Activated CD4-positive, alpha-beta T cell treated with anti-CD3 and anti-CD28 coated beads, Interleukin-2, amount 10 ng/mL, durations not matched to agents 24 days and 14 days (primary cell): ENCODE measurements at regions not wholly inside any gene's neighbourhood (a gene's known extent, or its start where the extent isn't known, plus 50 kb on each side); places are given as distances from the start of the nearest gene placed in this dataset.

Experiments
- DNase-seq: peaks from one replicate; pipeline ENCODE4 v3.0.0; 2022
- H3K27ac Mint-ChIP-seq: one replicate; pipeline ENCODE4 v1.8.0; 2022; ENCODE audit warnings: mild to moderate bottlenecking, mixed read lengths
- H3K27me3 Mint-ChIP-seq: one replicate; pipeline ENCODE4 v1.8.0; 2022; ENCODE audit warnings: mixed read lengths
- H3K36me3 Mint-ChIP-seq: one replicate; pipeline ENCODE4 v1.8.0; 2022; ENCODE audit warnings: low read depth, mild to moderate bottlenecking, mixed read lengths
- H3K4me1 Mint-ChIP-seq: one replicate; pipeline ENCODE4 v1.8.0; 2021; ENCODE audit warnings: mixed read lengths
- H3K4me3 Mint-ChIP-seq: one replicate; pipeline ENCODE4 v1.8.0; 2022; ENCODE audit warnings: mild to moderate bottlenecking, moderate library complexity, mixed read lengths
- H3K9me3 Mint-ChIP-seq: one replicate; pipeline ENCODE4 v1.8.0; 2021; ENCODE audit warnings: mixed read lengths
- intact Hi-C: fragments of 100-400 bp; cut with micrococcal nuclease; formaldehyde crosslinking; loops from one replicate; pipeline ENCODE4 v1.15.1; 2023

DNA sequence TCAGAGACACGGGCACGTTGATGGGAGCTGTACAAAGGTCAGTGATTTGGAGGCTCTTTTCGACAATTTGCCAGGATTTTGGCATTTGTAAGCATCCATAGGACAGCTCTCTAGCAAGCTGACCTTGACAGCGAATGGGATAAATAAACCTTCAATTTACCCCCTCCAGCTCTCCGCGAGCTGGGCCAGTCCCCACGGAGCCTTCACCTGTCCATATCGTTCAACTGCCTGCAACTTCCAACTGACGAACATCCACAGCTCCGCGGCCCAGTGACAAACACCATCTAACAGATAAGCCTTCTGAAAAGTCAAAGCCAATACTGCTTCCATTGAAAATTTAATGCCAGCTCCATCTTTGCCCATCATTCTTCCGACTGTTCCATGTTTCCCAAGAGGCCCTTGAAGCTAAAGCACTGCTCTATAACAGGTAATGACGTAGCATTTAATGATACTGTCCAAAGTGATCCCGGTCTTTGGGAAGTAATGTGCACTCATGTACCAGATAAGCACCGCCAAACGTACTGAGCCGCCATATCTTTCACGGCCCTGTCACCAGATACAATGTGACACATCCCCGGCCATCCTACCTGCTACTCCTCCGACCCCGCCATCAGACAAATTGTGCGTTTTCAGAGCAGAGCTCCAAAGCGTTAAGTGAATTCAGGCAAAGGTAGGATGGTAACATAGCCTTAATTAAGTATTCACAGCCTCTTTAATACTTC lies 365.3 kb upstream of the ZNF507 start:
- Mint-ChIP-seq H3K27me3 (no peaks in the 10 kb centered on the region), H3K36me3 (no peaks in the 10 kb centered on the region), H3K4me3 (no peak overlapping the region), H3K9me3 (no peaks in the 10 kb centered on the region), H3K4me1 (no peaks in the 10 kb centered on the region), H3K27ac (no peak overlapping the region)
- no peak for DNase-seq
- intact Hi-C loops = no loop called here

DNA sequence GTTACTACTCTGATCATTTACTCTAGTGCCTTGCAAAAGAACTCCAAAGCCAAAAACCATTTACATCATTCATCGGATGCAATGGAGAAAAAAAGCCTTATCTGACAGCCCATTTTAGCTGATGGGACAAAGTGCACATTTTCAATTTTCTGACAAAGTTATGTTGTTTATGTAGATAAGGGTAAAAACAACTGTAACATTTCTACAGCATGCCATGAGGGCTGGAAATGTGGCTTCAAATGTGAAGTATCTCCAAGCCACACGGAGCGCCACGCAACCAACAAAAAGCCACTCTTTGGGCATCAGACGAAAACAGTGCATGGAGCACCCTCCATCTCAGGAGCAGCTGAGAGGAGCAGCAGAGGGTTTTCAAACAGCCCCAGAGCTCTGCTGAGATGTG lies 364.6 kb upstream of the ZNF507 start:
- Mint-ChIP-seq H3K9me3 (no peaks in the 10 kb centered on the region), H3K36me3 (no peaks in the 10 kb centered on the region)

DNA sequence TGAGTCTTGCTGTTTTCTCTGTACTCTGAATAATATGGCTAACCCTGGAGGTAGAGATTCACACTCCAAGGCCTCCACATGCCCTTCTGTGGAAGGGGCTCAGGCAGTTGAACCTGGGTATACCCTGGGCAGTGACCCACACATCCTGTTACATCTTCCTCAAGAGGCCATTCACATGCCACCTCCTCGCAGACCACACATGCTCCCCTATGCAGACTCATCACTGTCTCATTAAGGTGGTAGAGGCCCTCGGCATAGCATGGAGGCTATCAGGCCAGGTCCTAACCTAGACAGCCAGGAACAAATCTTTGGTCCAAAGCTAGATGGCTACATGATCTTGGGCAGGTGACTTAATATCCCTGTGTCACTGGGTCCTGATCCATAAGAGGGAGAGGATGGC lies 363.9 kb upstream of the ZNF507 start:
- intact Hi-C loops = no loop called here
- no peaks in the 10 kb centered on the region for H3K9me3 Mint-ChIP-seq
- no peaks in the 10 kb centered on the region for H3K36me3 Mint-ChIP-seq
- no peak overlapping the region for H3K4me3 Mint-ChIP-seq
- H3K27ac Mint-ChIP-seq = no peak overlapping the region
- H3K4me1 Mint-ChIP-seq = no peaks in the 10 kb centered on the region
- H3K27me3 Mint-ChIP-seq = no peaks in the 10 kb centered on the region
- no peak for DNase-seq

More for the DNA sequence above, 364.6 kb upstream of the ZNF507 start:
- Mint-ChIP-seq H3K27ac (no peak overlapping the region), H3K27me3 (no peaks in the 10 kb centered on the region), H3K4me1 (no peaks in the 10 kb centered on the region), H3K4me3 (no peak overlapping the region)
- no peak for DNase-seq
- intact Hi-C loops = no loop called here

DNA sequence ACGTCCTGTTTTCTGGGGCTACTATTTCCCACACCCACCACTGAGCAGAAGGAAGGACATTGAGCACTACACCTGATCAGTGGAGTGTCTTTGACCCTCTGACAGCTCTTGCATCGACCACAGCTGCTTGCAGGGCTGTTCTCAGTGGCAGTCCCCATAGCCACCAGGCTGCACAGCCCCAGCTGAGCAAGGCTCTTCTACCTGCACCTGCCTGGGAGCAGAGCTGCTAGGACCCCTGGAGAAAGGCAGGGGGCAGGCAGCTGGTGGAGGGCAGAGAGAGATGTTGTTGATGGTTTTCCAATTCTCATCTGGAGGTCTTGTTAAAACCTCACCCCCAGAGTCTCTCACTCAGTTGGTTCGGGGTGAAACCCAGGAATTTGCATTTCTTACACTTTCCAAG lies 361.8 kb upstream of the ZNF507 start:
- DNase-seq = no peak
- no peak overlapping the region for H3K4me3 Mint-ChIP-seq
- H3K27me3 Mint-ChIP-seq = no peaks in the 10 kb centered on the region
- no peaks in the 10 kb centered on the region for H3K36me3 Mint-ChIP-seq
- H3K4me1 Mint-ChIP-seq = no peaks in the 10 kb centered on the region
- intact Hi-C loops = no loop called here
- no peak overlapping the region for H3K27ac Mint-ChIP-seq
- H3K9me3 Mint-ChIP-seq = no peaks in the 10 kb centered on the region

DNA sequence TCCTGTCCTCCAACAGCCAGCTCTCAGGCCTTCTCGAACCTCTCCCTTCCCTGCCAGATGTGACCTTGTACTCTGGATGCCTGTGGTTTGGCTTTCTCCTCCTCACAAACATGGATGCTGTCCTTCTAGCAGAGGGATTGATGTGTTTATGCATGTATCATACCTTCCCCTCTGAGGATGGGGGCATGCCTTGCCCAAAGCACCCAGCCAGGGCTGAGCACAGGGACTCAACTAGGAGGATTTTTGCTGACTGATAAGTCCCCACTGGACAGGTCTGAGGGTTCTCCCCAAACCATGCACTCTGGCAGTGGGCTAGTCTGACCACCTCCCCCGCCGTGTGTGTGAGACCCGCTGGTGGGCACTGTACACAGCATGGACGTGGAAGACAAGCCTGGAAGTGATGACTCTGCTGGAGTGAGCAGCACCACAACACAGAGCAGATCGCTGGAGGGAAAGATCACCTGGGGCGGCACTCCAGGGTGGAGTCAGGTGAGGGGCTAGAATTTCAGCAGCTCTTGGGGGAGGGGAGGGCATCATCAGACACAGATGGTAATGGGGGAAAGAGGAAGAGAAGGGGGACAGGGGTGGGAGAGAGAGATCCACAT lies 360.3 kb upstream of the ZNF507 start:
- Mint-ChIP-seq H3K36me3 (no peaks in the 10 kb centered on the region), H3K4me1 (no peaks in the 10 kb centered on the region), H3K27ac (no peak overlapping the region), H3K9me3 (no peaks in the 10 kb centered on the region), H3K27me3 (no peaks in the 10 kb centered on the region), H3K4me3 (no peak overlapping the region)
- intact Hi-C loops = no loop called here
- no peak for DNase-seq

DNA sequence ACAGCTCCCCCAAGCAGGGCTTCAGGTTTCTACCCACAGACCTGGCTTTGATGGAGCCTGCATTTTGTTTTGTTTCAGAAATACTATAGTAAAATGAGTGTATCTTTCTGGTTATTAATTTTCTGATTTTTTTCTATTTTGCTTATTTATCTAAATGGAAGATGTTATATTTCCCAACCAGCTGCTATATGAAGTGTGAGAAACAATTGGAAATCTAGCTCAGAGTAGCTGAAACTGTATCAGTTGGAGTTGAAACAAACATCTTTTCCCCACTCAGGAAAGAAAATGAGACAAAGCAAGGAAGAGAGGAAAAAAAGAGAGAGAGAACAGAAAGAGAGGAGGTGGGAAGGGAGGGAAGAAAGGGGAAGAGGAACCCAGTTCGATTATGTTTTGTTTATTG lies 358.5 kb upstream of the ZNF507 start:
- Mint-ChIP-seq H3K36me3 (no peaks in the 10 kb centered on the region), H3K4me1 (no peaks in the 10 kb centered on the region), H3K27ac (no peak overlapping the region), H3K9me3 (no peaks in the 10 kb centered on the region), H3K27me3 (no peaks in the 10 kb centered on the region), H3K4me3 (no peak overlapping the region)
- no peak for DNase-seq
- intact Hi-C loops = no loop called here

DNA sequence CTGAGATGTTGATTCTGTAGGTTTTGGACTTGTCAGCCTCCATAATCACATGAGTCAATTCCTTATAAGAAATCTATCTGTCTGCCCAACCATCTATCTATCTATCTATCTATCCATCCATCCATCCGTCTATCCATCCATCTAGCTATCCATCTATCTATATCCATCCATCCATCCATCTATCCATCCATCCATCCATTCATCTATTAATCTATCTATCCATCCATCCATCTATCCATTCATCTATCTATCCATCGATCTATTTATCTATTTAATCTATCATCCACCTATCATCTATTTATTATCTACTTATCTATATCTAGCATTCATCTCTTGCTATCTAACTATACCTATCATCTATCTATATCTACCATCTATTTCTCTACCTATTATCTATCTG lies 357.2 kb upstream of the ZNF507 start:
- Mint-ChIP-seq H3K36me3 (no peaks in the 10 kb centered on the region), H3K27me3 (no peaks in the 10 kb centered on the region), H3K9me3 (no peaks in the 10 kb centered on the region), H3K4me1 (no peaks in the 10 kb centered on the region), H3K4me3 (no peak overlapping the region), H3K27ac (no peak overlapping the region)
- no peak for DNase-seq
- intact Hi-C loops = no loop called here

DNA sequence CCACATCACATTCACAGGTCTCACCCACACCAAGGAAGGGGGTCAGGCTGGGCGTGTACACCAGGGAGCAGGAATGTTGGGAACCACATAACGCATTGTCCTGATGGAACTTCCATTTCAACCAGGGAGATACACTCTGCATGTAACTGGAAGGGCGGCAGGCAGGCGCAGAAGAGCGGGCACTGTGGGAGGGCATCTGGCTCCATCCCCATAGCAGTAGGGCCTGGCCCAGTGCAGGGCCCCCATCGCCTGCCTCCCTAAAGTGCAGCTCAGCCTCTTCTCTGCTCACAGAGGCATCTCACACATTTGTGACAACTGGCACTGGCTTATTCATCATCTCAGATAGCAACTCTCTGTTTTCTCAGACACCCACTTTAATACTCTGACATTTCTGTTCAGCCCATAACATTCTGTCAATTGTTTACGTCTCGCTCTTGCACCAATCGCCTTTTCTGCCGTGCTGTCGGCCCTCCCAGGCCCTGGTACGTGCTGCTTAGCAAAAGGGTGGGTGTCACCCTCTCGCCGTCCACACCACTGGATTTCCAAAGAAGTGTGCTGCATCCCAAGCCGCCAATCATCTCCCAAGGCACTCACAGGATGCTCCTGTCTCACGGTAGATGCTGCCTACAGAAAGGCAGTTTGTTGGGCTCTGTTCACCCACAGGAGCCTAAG lies 353.3 kb upstream of the ZNF507 start:
- no peak overlapping the region for H3K4me3 Mint-ChIP-seq
- no peaks in the 10 kb centered on the region for H3K9me3 Mint-ChIP-seq
- intact Hi-C loops = no loop called here
- no peaks in the 10 kb centered on the region for H3K27me3 Mint-ChIP-seq
- no peaks in the 10 kb centered on the region for H3K36me3 Mint-ChIP-seq
- H3K4me1 Mint-ChIP-seq = no peaks in the 10 kb centered on the region
- H3K27ac Mint-ChIP-seq = no peak overlapping the region
- DNase-seq = no peak

DNA sequence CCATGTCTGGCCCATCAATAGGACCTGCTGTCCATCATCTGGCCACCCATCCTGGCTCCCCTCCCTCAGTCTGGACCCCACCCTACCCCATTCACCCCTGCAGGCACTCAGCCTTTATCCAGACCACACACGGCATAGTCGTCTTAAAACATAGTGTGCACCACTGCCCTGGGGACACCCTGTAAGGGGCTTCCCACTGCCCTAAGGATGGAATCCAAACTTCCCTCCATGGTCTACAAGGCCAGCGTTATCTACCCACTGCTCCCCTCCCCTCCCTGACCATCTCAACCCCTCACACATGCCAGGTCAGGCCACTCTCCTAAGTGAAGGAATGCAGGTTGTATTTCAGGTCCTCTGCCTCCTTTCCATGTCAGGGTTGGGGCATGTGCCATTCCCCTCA lies 352.7 kb upstream of the ZNF507 start:
- no peak for DNase-seq
- intact Hi-C loops = no loop called here
- H3K27me3 Mint-ChIP-seq = no peaks in the 10 kb centered on the region

DNA sequence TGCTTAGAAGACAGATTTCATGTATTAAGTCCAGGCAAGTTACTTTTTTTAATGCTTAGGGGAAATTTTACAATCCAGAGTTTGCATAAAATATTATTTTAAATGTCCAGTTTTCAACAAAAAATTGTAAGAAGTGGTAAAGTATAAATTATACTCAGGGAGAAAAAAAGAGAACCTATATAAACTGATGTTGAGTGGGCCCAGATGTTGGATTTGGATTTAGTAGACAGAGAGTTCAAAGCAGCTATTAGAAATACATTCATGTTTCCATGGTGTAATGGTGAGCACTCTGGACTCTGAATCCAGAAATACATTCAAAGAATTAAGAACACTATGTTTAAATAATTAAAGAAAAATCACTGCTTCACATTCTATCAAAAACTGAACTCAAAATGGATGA lies 349.9 kb upstream of the ZNF507 start:
- Mint-ChIP-seq H3K4me3 (no peak overlapping the region), H3K9me3 (no peaks in the 10 kb centered on the region), H3K27ac (no peak overlapping the region), H3K4me1 (no peaks in the 10 kb centered on the region), H3K27me3 (no peaks in the 10 kb centered on the region), H3K36me3 (no peaks in the 10 kb centered on the region)
- intact Hi-C loops = no loop called here
- DNase-seq = no peak

More for the DNA sequence above, 352.7 kb upstream of the ZNF507 start:
- H3K4me3 Mint-ChIP-seq = no peak overlapping the region
- no peaks in the 10 kb centered on the region for H3K9me3 Mint-ChIP-seq
- H3K27ac Mint-ChIP-seq = no peak overlapping the region
- no peaks in the 10 kb centered on the region for H3K36me3 Mint-ChIP-seq
- H3K4me1 Mint-ChIP-seq = no peaks in the 10 kb centered on the region

DNA sequence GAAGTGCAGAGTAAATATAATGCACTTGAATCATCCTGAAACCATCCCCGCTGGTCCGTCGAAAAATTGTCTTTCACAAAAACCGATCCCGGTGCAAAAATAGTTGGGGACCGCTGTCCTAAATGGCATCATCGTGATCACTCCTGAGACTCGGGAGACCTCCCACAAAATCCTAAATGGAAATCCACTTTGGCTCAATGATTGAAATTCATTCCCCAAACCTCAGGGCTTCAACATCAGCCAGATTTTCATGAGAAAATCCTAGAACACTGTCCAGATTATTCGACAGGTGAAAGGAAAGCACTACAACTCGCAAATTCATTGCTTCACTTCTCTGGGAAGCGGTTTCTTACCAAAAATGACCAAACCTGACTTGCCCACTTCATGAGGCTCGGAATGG lies 335.3 kb upstream of the ZNF507 start:
- H3K4me1 Mint-ChIP-seq = no peaks in the 10 kb centered on the region
- no peaks in the 10 kb centered on the region for H3K9me3 Mint-ChIP-seq
- intact Hi-C loops = no loop called here
- no peak overlapping the region for H3K27ac Mint-ChIP-seq
- H3K4me3 Mint-ChIP-seq = no peak overlapping the region
- H3K36me3 Mint-ChIP-seq = no peaks in the 10 kb centered on the region
- H3K27me3 Mint-ChIP-seq = no peaks in the 10 kb centered on the region
- DNase-seq = no peak

DNA sequence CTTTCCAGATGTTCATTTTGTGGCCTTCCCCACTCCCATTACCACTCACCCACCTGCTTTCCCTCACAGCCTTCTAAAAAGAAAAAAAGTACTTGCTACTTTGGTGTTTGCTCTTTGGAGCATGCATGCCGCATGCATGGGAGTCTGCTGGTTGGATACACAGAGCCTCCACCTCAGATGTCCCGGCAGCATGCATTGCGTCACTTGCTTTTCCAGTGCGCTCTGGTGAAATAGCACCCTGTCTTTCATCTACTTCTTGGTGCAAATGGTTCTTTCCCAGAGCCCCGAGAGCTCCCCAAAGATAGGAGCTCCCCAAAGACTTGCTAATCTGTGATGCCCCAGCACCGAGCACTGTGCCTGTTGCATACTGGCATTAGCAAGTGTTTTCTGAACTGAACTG lies 333.2 kb upstream of the ZNF507 start:
- intact Hi-C loops = no loop called here
- Mint-ChIP-seq H3K36me3 (no peaks in the 10 kb centered on the region), H3K4me1 (no peaks in the 10 kb centered on the region), H3K27me3 (no peaks in the 10 kb centered on the region), H3K4me3 (no peak overlapping the region), H3K9me3 (no peaks in the 10 kb centered on the region), H3K27ac (no peak overlapping the region)
- DNase-seq = no peak

DNA sequence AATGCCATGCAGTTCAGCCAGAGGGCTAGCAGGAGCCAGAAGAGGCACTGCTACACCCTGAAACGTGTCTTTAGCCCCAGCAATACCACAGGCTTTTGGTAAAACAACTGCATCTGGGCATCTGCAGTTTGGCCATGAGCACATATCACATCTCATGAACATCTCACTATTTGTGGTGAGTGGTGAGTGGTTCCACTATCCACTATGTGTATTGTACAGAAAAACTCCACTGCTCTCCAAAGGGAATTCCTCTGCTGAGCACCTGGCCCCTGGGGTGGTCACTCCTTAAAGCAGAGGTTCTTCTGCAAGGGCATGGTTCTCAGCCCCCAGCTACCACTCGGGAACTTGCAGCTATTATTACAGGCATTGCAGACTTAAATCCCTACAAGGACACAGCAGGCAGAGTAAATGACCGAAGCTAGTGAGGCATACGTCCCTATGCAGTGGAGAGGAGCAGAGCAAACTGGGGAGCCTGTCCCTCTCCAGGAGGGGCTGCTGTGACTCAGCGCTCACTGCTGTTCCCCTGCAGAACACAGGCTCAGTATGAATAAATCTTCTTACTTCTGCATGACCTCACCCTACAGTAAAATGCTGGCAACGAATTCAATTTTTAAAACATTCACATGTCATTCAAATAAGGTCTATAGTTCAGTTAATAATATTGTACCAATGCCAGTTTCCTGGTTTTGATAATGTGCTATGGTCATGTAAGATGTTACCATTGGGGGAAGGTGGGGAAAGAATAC lies 332.4 kb upstream of the ZNF507 start:
- Mint-ChIP-seq H3K9me3 (no peaks in the 10 kb centered on the region), H3K4me1 (no peaks in the 10 kb centered on the region), H3K4me3 (no peak overlapping the region), H3K36me3 (no peaks in the 10 kb centered on the region), H3K27me3 (no peaks in the 10 kb centered on the region), H3K27ac (no peak overlapping the region)
- intact Hi-C loops = no loop called here
- no peak for DNase-seq
